ENCODE measurements at regions not wholly inside any gene's neighbourhood (a gene's known extent, or its start where the extent isn't known, plus 50 kb on each side); places are given as distances from the start of the nearest gene placed in this dataset.

GRCh38 chr2:238560234-238560633 lies 133.5 kb downstream of the ASB1 start:
- DNase-seq (ENCODE audit: low read depth in 2 of 2), result no peak

DNA sequence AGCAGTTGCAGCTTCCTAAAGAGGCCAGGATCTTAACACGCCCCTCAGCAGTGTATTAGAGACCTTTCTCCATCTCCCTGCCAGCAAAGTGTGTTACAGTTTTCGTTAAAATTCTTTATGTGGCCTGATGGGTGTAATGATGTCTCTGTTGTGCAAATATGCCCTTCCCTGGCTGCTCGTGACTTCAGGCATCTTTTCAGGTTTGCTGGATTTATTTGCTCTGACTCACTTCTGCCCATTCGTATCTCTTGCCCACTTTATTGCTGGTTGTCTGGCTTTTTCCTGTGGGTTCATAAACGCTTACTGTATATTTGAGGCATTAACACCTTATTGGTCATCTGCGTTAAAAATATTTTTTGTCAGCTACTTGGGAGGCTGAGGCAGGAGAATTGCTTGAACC lies 134.5 kb downstream of the ASB1 start:
- no peak for DNase-seq (ENCODE audit: low read depth in 2 of 2)

- DNase-seq (ENCODE audit: low read depth in 2 of 2), result no peak
These were observed 135.7 kb downstream of the ASB1 start for GRCh38 chr2:238562446-238562845.

DNA sequence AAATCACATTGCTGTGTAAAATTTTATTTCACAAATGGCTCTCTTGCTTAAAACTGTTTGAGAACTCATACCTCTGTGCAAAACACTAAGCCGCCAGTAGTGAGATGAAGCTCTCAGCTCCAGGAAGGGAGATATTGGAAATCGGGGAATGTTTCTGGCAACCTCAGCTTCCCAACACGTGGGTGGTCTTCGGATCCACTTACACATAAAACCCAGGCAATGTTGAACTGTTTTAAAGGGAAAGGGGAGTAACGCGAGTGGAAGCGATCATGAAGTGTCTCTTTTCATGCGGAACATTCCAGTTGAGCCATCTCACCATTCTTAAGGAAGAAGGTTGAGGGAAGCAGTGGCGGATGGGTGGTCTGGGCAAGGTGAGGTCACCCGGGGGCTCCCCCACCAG lies 136.8 kb downstream of the ASB1 start:
- DNase-seq (ENCODE audit: low read depth in 2 of 2), result no peak

- DNase-seq (ENCODE audit: low read depth in 2 of 2), result no peak
These were observed 137.7 kb downstream of the ASB1 start for GRCh38 chr2:238564286-238564920.

DNA sequence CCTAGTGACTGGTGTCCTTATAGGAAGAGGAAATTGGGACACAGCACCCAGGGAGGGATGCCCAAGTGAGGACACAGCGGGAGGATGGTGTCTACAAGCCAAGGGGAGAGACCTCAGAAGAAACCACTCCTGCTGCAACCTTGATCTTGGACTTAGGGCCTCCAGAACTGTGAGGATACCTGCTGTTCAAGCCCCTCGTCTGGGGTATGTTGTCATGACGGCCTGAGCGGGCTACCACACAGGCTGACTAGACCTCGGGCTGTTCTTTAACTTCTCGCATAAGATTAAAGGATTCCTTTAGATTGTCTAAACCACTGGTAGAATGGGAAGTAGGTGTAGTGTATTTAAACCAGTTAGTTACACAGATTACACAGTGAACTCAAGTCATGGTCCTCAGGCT lies 138.3 kb downstream of the ASB1 start:
- no peak for DNase-seq (ENCODE audit: low read depth in 2 of 2)

DNA sequence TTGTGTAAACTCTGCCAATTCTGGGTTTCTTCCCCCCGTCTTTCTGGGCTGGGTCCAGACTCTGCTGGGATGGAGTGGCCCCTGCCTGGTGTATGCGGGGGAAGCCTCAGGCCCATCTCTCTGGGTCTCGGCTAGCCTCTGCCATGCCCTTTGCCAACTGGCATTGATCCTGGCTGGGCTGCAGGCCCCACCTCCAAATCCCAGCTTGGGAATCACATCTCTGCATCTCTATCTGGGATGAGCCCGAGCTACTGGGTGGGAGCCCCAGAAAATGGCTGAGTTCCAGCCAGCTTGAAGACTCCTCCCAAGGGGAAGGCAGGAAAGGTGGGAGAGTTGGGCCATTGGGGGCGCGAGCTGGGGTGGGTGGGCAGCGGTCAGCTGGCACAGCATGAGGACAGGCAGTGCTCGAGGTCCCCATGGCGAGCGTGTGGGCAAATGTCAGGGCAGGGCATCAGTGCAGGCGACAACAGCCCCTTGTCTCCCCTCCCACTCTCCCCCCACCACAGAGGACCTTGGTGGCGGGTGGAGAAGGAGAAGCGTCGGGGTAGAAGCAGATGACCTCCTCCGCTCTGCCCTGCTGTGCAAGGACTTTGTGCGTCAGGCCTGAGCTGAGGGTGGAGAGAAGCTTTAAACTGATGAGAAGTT lies 139.4 kb downstream of the ASB1 start:
- DNase-seq (ENCODE audit: low read depth in 2 of 2), result no peak

- DNase-seq (ENCODE audit: low read depth in 2 of 2), result no peak
These were observed 140.5 kb downstream of the ASB1 start for GRCh38 chr2:238567067-238567855.

GRCh38 chr2:238567996-238568395 lies 141.3 kb downstream of the ASB1 start:
- no peak for DNase-seq (ENCODE audit: low read depth in 2 of 2)

DNA sequence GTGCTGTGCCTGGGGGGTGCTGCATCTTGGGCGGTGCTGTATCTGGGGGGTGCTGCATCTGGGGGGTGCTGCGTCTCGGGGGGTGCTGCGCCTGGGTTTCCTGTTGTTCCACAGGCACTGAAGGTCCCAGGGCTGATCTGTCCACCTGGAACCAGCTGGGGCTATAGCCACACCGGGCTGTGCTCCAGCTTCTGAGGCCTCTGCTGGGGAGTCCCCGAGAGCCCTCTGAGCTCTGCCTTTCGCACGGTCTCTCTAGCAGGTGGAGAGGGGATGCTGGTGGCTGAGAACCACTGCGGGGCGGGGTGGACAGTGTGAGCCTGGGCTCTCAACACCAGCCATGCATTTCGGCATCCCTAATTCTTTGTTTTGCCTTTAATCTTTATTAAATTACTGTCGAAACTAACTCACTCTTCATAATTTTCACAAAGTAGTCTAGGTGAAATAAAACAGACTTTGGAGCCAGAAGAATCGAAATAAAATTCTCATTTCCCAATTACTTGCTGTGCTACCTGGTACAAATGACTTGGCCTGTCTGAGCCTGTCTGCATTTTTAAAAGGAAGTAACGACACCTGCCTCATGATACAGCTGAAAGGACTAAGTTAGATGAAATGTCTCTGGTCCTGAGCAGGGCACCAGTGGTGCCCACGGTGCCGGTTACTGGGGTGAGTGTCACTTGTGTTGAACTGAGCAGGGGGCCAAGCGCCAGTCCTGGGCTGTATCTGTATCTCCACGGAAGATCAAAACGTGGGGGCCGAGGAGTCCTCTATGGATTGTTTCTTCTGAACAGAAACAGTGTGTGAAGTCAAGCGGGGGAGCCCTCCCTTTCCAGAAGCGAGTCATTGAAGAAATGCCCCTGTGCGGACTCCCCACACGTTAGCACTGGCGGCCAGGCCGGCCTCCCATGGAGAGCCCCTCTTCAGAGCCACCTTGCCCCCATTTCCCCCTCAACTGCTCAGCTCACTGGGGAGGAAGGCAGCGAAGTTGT lies 142.0 kb downstream of the ASB1 start:
- DNase-seq (ENCODE audit: low read depth in 2 of 2), result no peak

DNA sequence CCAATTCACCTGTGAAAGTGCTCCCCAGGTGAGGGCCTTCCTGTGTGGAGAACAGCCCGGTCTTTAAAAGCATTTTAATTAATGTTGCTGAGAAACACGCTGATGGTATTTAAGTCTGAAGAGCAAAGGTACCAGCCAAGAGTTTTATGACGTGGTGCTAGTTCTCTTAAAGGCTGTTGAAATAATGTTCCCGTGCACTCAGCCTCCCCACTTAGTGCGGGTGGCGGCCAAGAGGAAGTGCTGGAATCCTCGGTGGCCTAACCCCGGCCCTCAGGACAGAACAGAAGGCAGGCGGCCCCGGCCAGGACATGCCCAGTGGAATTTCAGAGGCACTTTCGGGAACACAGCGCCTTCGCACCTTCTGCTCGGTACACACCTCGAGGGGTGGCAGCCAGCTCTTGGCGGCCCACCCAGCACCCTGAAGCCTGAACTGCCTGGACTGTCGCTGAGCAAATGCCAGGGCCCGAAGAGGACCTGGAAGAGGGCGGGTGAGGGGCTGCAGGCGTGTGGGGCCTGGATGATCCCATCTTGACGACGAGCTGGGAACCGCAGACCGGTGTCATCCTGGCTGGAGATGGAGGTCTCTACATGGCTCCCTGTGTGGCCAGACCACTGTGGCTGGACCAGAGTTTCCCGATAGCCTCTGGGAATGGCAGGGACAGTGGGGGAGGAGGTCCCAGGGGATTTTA lies 142.9 kb downstream of the ASB1 start:
- DNase-seq (ENCODE audit: low read depth in 2 of 2), result no peak

GRCh38 chr2:238570391-238570790 lies 143.7 kb downstream of the ASB1 start:
- DNase-seq (ENCODE audit: low read depth in 2 of 2), result no peak

GRCh38 chr2:238570926-238571325 lies 144.2 kb downstream of the ASB1 start:
- no peak for DNase-seq (ENCODE audit: low read depth in 2 of 2)

DNA sequence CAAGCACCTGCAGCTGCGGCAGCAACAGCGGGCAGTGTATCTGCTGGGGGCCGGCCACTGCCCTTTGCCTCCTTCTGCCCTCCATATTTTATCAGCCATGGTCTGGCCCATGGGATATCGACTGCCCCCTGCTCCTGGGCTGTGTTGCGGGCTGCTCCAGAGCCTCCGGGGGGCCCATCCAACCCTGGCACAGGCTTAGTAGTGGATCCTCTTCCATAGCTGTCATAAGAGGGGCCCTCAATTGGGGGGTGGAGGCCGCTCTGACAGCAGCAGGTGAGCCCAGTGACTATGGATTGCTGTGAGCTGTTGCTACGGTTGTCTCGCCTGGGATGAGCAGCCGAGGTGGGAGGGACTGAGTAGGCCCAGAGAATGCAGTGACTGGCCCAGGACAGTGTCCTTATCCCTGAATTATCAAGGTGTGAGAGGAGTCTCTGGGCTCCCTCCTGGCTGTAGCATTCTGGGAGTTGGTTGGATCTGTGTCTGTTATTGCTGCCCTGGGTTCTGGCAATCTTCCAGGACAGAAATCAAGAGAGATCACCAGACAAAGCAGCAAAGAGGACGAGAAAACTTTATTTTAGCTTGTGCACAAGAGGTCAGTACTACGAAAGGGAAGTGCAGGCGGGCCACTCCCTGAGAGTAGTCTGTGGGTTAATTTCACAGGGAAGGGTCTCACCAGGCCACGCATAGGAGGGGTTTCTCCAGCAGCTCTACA lies 145.1 kb downstream of the ASB1 start:
- DNase-seq (ENCODE audit: low read depth in 2 of 2), result no peak

DNA sequence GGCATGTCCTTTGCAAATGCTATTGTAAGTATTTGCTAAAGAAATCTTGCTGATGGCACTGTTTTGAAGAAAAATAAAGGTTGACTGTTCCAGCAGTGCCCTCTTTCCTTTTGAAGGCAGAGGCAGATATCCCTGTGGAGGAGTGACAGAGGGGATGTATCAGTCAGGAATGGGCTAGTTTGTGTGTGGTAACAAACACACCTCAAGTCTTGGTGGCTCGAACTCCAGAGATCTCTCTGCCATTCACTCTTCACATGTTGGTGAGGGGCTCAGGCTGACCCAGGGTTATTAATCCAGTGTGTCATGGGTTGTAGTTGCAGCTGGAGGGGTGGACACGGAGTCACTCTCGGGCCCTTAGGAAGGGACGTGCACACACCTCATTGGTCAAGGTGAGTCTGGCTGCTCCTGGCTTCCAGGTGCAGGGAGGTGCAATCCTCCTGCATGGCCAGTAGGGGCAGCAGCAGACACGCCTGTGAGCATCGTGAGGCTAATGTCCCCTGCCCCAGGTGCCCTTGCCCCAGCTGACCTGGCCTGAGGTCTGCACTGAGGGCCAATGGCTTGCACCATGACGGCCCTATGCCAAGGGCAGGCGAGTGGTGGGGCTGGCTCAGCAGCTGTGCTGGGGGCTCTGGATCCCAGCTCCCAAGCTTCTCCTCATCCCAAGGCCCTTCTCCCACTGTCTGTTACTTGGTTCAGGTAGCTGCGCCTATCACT lies 146.5 kb downstream of the ASB1 start:
- DNase-seq (ENCODE audit: low read depth in 2 of 2), result no peak

GRCh38 chr2:238573916-238574315 lies 147.2 kb downstream of the ASB1 start:
- DNase-seq (ENCODE audit: low read depth in 2 of 2), result no peak

- DNase-seq (ENCODE audit: low read depth in 2 of 2), result no peak
These were observed 148.0 kb downstream of the ASB1 start for GRCh38 chr2:238574490-238575271.

- no peak for DNase-seq (ENCODE audit: low read depth in 2 of 2)
These were observed 149.9 kb downstream of the ASB1 start for GRCh38 chr2:238576674-238577073.

- DNase-seq (ENCODE audit: low read depth in 2 of 2), result no peak
These were observed 151.5 kb downstream of the ASB1 start for GRCh38 chr2:238578256-238578655.

Measured in activated CD8-positive, alpha-beta memory T cell treated with anti-CD3 and anti-CD28 coated beads for 4 hours (primary cell).